GM12874 (cell line): ENCODE measurements at regions not wholly inside any gene's neighbourhood (a gene's known extent, or its start where the extent isn't known, plus 50 kb on each side); places are given as distances from the start of the nearest gene placed in this dataset.
A peak's percentile ranks its signal among the peaks of the same experiment; 100 is the strongest.

Experiments used
- TF ChIP-seq, protein P1 (sequence below): IDR thresholded peaks from 2 replicates; pipeline ENCODE4 v1.5.1; 2011; ENCODE audit warnings: low read depth, mild to moderate bottlenecking, control low read depth, low read length, moderate library complexity; ENCODE audit not compliant: insufficient read depth

DNA sequence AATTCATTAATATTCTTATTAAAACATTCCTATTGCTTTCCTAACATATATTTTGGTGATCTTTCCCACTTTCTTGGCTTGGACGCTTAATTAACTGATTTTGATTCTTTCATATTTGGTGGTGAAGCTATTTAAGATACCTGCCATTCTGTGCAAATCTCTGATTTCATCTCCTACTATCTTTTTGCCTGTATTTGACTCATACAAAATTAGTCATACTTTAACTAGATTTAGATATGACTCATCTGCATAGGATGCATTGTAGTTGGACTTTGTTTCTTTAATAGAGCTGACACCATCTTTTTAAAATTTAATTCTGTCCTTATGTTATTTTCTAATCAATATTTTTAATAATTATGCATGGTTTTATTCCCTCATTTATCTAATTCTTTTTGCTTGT is 93.8 kb upstream of the PLPPR4 start:
- TF ChIP-seq, protein P1, sequence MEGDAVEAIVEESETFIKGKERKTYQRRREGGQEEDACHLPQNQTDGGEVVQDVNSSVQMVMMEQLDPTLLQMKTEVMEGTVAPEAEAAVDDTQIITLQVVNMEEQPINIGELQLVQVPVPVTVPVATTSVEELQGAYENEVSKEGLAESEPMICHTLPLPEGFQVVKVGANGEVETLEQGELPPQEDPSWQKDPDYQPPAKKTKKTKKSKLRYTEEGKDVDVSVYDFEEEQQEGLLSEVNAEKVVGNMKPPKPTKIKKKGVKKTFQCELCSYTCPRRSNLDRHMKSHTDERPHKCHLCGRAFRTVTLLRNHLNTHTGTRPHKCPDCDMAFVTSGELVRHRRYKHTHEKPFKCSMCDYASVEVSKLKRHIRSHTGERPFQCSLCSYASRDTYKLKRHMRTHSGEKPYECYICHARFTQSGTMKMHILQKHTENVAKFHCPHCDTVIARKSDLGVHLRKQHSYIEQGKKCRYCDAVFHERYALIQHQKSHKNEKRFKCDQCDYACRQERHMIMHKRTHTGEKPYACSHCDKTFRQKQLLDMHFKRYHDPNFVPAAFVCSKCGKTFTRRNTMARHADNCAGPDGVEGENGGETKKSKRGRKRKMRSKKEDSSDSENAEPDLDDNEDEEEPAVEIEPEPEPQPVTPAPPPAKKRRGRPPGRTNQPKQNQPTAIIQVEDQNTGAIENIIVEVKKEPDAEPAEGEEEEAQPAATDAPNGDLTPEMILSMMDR: no peak

DNA sequence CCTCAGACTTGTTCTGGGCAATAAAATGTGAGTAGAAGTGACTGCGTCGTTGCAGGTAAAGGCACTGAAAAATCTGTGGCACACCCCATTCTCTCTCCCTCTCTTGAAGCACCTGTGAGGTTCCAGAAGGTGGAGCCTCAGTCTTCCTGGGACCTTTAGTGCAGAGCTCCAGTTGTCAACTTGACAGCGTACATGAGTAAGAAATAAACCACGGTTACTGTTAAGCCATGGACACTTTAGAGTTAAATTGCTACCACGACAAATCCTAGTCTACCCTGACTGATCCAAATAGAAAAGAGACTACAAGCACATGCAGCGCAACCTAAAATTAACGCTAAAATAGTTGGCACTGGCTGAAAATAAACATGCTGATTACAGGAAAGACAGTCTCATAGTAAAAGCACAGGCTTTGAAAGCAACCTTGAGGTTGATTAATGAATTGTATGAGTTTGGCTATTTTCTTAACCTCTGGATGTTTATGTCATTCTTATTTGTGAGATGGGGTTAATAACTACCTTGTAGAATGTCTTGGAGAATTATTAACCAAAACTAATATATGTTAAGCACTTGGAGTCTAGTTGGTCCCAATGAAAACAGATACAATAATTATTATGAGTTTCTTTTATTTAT is 93.0 kb upstream of the PLPPR4 start:
- TF ChIP-seq, protein P1: no peak

DNA sequence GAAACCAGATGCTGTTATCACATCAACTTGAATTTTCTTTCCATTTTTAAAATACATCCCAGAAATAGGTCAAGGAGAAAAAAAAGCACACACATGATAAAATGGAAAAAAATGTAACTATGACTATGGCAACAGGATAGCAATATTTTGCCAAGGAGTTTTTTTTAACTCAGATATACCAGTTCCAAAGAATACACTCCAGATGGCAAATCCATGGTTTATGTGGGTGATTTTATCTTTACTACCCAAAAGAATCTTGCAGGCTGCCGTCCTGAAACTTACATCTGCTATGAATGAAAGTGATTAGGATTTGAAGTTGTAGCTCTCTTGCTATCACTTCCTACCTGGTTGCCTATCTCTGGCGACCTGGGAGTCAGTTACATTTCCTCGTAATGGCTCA is 91.0 kb upstream of the PLPPR4 start:
- TF ChIP-seq, protein P1: no peak

DNA sequence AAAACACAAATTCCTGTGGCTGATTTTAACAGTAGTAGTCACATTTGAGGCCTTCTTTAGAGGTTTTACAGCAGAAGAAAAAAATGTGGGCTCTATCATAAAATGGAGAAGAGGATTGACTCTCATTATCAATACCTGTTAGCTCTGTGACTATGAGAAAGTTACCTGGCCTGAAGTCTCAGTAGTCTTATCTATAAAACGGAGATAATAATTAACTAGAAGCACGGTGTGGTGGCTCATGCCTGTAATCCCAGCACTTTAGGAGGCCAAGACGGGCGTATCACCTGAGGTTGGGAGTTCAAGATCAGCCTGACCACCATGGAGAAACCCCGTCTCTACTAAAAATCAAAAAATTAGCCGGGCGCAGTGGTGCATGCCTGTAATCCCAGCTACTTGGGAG is 90.4 kb upstream of the PLPPR4 start:
- TF ChIP-seq, protein P1: no peak

DNA sequence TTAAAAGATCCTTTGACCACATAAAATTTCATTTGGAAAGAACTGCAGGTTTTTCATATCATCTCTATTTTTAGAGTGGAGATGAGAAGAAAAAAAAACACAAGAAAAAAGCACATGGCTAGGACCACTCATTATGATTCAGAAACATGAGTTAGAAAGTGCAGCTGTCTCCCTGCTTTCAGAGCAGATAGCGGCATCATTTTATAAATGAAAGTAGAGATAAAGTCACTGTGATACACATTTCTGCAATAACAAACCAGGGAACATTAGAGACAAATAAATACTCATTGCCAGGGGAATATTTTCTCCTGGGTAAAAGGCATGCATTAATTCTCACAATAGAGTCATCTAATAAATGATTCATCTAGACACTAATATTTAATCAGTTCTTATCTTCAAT is 87.5 kb upstream of the PLPPR4 start:
- TF ChIP-seq, protein P1: no peak

DNA sequence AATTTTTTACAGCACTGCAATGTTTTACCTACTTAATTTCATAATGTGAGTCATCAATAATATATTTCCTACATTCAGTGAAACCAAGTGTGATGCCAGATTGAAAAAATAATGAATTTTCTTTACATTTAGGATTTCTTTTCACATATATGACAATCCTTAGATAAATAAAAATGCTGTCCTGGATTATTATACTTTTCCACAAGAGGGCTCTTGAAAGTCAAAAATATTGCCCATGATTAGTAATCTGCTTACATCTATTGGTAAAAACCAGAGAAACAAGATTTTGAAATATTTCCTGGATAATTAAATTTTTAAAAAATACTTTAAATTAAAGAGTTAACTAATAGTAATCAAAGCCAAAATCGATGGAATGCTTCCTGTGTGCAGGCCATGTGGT is 86.8 kb upstream of the PLPPR4 start:
- TF ChIP-seq, protein P1: no peak

DNA sequence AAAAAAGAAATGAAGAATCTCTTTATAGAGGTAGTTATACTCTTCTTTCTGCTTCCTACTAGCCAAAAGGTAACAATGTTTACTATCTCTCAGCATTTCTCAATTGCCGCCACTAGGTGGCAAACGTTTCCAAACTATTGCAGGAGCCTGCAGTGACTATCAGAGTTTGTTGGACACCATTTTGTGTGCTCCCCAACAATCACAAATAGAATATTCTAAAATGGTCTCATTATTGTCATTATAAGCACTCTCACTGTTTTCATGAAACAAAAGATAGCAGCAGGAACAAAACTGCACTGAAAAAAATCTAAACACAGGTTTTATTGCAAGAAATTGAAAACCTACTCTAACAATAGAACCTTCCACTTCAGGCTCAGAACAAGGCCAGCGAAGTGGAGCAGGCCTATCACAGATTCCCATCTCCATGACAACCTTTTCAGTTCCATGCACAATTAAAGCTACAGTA is 83.9 kb upstream of the PLPPR4 start:
- TF ChIP-seq, protein P1: peak; percentile 49; the same call in 1 of the 2 replicates
